ENCODE measurements at regions not wholly inside any gene's neighbourhood (a gene's known extent, or its start where the extent isn't known, plus 50 kb on each side); places are given as distances from the start of the nearest gene placed in this dataset.
"Not testable (repeated sequence)": the region's sequence is repeated elsewhere in the genome, so short reads cannot be mapped to it uniquely, and the experiment has no call there.

- DNase-seq (ENCODE audit: insufficient read length, low spot score): no peak
- no peak for FAIRE-seq
Measured at GRCh38 chr14:105581551-105582341, 55.4 kb downstream of the TMEM121 start.

GRCh38 chr14:105582639-105583038, 56.3 kb downstream of the TMEM121 start:
- peak; percentile 94 for FAIRE-seq

GRCh38 chr14:105583914-105584313, 57.5 kb downstream of the TMEM121 start:
- not testable (repeated sequence) for DNase-seq (ENCODE audit: insufficient read length, low spot score); FAIRE-seq

More at GRCh38 chr14:105582639-105583038, 56.3 kb downstream of the TMEM121 start:
- no peak for DNase-seq (ENCODE audit: insufficient read length, low spot score)

- not testable (repeated sequence) for FAIRE-seq; DNase-seq (ENCODE audit: insufficient read length, low spot score)
Measured at GRCh38 chr14:105585290-105585689, 58.9 kb downstream of the TMEM121 start.

GRCh38 chr14:105585722-105586121, 59.3 kb downstream of the TMEM121 start:
- not testable (repeated sequence) for DNase-seq (ENCODE audit: insufficient read length, low spot score); FAIRE-seq

GRCh38 chr14:105586144-105586872, 59.9 kb downstream of the TMEM121 start:
- FAIRE-seq: peak; percentile 66
- DNase-seq (ENCODE audit: insufficient read length, low spot score): not testable (repeated sequence)

GRCh38 chr14:105587034-105587433, 60.7 kb downstream of the TMEM121 start:
- peak; percentile 4 for FAIRE-seq
- DNase-seq (ENCODE audit: insufficient read length, low spot score): not testable (repeated sequence)

GRCh38 chr14:105587482-105588235, 61.3 kb downstream of the TMEM121 start:
- DNase-seq (ENCODE audit: insufficient read length, low spot score); FAIRE-seq: not testable (repeated sequence)

- FAIRE-seq (no peak), DNase-seq (ENCODE audit: insufficient read length, low spot score) (no peak)
Measured at GRCh38 chr14:105588236-105588860, 62.0 kb downstream of the TMEM121 start.

GRCh38 chr14:105589161-105589925, 63.0 kb downstream of the TMEM121 start:
- FAIRE-seq: peak; percentile 69

GRCh38 chr14:105589926-105590185, 63.5 kb downstream of the TMEM121 start:
- FAIRE-seq; DNase-seq (ENCODE audit: insufficient read length, low spot score): not testable (repeated sequence)

More at GRCh38 chr14:105589161-105589925, 63.0 kb downstream of the TMEM121 start:
- no peak for DNase-seq (ENCODE audit: insufficient read length, low spot score)

GRCh38 chr14:105591052-105591451, 64.7 kb downstream of the TMEM121 start:
- FAIRE-seq (no peak), DNase-seq (ENCODE audit: insufficient read length, low spot score) (no peak)

- DNase-seq (ENCODE audit: insufficient read length, low spot score); FAIRE-seq: not testable (repeated sequence)
Measured at GRCh38 chr14:105591792-105592341, 65.5 kb downstream of the TMEM121 start.

- FAIRE-seq; DNase-seq (ENCODE audit: insufficient read length, low spot score): not testable (repeated sequence)
Measured at GRCh38 chr14:105592646-105593045, 66.3 kb downstream of the TMEM121 start.

- peak; percentile 38 for FAIRE-seq
Measured at GRCh38 chr14:105595346-105595745, 69.0 kb downstream of the TMEM121 start.

GRCh38 chr14:105596374-105596773, 70.0 kb downstream of the TMEM121 start:
- not testable (repeated sequence) for FAIRE-seq; DNase-seq (ENCODE audit: insufficient read length, low spot score)

More at GRCh38 chr14:105595346-105595745, 69.0 kb downstream of the TMEM121 start:
- not testable (repeated sequence) for DNase-seq (ENCODE audit: insufficient read length, low spot score)

GRCh38 chr14:105598040-105598763, 71.8 kb downstream of the TMEM121 start:
- FAIRE-seq; DNase-seq (ENCODE audit: insufficient read length, low spot score): not testable (repeated sequence)

GRCh38 chr14:105598925-105599586, 72.7 kb downstream of the TMEM121 start:
- DNase-seq (ENCODE audit: insufficient read length, low spot score); FAIRE-seq: not testable (repeated sequence)
